ENCODE measurements at regions not wholly inside any gene's neighbourhood (a gene's known extent, or its start where the extent isn't known, plus 50 kb on each side); places are given as distances from the start of the nearest gene placed in this dataset.

- Histone ChIP-seq H3K27ac (no peak overlapping the region), H3K4me3 (no peak overlapping the region), H3K36me3 (no peaks in the 10 kb centered on the region), H3K27me3 (no peaks in the 10 kb centered on the region), H3K4me1 (no peaks in the 10 kb centered on the region), H3K9me3 (no peaks in the 10 kb centered on the region)
- DNase-seq, result no peak
- no peak for TF ChIP-seq CTCF (IDR thresholded peaks at IDR 0.05)
- TF ChIP-seq POLR2A (IDR thresholded peaks at IDR 0.05), result no peak
- no peak for TF ChIP-seq POLR2AphosphoS5 (IDR thresholded peaks at IDR 0.05)
- TF ChIP-seq EP300 (IDR thresholded peaks at IDR 0.05; ENCODE audit: low read depth), result no peak
- in situ Hi-C loops (cut with MboI; ENCODE audit: low pct_ligation_motif_present in 1 of 4, low pct_unique_long_range_greater_than_20kb in 1 of 4, low sequenced_read_pairs in 3 of 4), result no loop called here
- intact Hi-C loops (cut with DNase I; ENCODE audit: low total_unique reads), result no loop called here
- 90 to 91% methylated on average over 8 of the region's 8 CpGs for WGBS, 2 donors (ENCODE audit: low coverage in 1 of 2)
Measured at GRCh38 chr18:74006143-74006542, 141.5 kb downstream of the FBXO15 start.

- in situ Hi-C loops (cut with MboI; ENCODE audit: low pct_ligation_motif_present in 1 of 4, low pct_unique_long_range_greater_than_20kb in 1 of 4, low sequenced_read_pairs in 3 of 4), result no loop called here
- 78 to 81% methylated on average over 4 of the region's 4 CpGs for WGBS, 2 donors (ENCODE audit: low coverage in 1 of 2)
- Histone ChIP-seq H3K4me3 (no peak overlapping the region), H3K27ac (no peak overlapping the region), H3K36me3 (no peaks in the 10 kb centered on the region), H3K4me1 (no peaks in the 10 kb centered on the region), H3K9me3 (no peaks in the 10 kb centered on the region), H3K27me3 (no peaks in the 10 kb centered on the region)
- TF ChIP-seq POLR2AphosphoS5 (IDR thresholded peaks at IDR 0.05) (no peak), CTCF (IDR thresholded peaks at IDR 0.05) (no peak), EP300 (IDR thresholded peaks at IDR 0.05; ENCODE audit: low read depth) (no peak), POLR2A (IDR thresholded peaks at IDR 0.05) (no peak)
- intact Hi-C loops (cut with DNase I; ENCODE audit: low total_unique reads), result no loop called here
- DNase-seq, result no peak
Measured at GRCh38 chr18:74005320-74006109, 142.1 kb downstream of the FBXO15 start.

GRCh38 chr18:73992242-73993022, 155.2 kb downstream of the FBXO15 start:
- Histone ChIP-seq H3K4me1 (no peaks in the 10 kb centered on the region), H3K9me3 (no peaks in the 10 kb centered on the region), H3K27me3 (no peaks in the 10 kb centered on the region), H3K36me3 (no peaks in the 10 kb centered on the region), H3K4me3 (no peak overlapping the region), H3K27ac (no peak overlapping the region)
- DNase-seq, result no peak
- intact Hi-C loops (cut with DNase I; ENCODE audit: low total_unique reads), result no loop called here
- 64 to 70% methylated on average over 2 to 5 of the region's 5 CpGs for WGBS, 2 donors (ENCODE audit: low coverage in 1 of 2)
- TF ChIP-seq CTCF (IDR thresholded peaks at IDR 0.05), result no peak
- no peak for TF ChIP-seq EP300 (IDR thresholded peaks at IDR 0.05; ENCODE audit: low read depth)
- TF ChIP-seq POLR2A (IDR thresholded peaks at IDR 0.05), result no peak
- no peak for TF ChIP-seq POLR2AphosphoS5 (IDR thresholded peaks at IDR 0.05)
- in situ Hi-C loops (cut with MboI; ENCODE audit: low pct_ligation_motif_present in 1 of 4, low pct_unique_long_range_greater_than_20kb in 1 of 4, low sequenced_read_pairs in 3 of 4), result no loop called here

GRCh38 chr18:73991570-73991969, 156.1 kb downstream of the FBXO15 start:
- no peaks in the 10 kb centered on the region for H3K36me3 ChIP-seq
- intact Hi-C loops (cut with DNase I; ENCODE audit: low total_unique reads) (no loop called here), in situ Hi-C loops (cut with MboI; ENCODE audit: low pct_ligation_motif_present in 1 of 4, low pct_unique_long_range_greater_than_20kb in 1 of 4, low sequenced_read_pairs in 3 of 4) (no loop called here)
- H3K9me3 ChIP-seq, result no peaks in the 10 kb centered on the region
- no peak overlapping the region for H3K27ac ChIP-seq
- no peak for TF ChIP-seq POLR2AphosphoS5 (IDR thresholded peaks at IDR 0.05)
- TF ChIP-seq POLR2A (IDR thresholded peaks at IDR 0.05), result no peak
- no peak for TF ChIP-seq CTCF (IDR thresholded peaks at IDR 0.05)
- no peak for TF ChIP-seq EP300 (IDR thresholded peaks at IDR 0.05; ENCODE audit: low read depth)
- peaks cover 0 to 5% (median 0%) of the 10 kb centered on the region in 4 donors for H3K4me1 ChIP-seq
- H3K4me3 ChIP-seq, result no peak overlapping the region
- 65 to 100% methylated on average over 1 to 2 of the region's 2 CpGs for WGBS, 2 donors (ENCODE audit: low coverage in 1 of 2)
- no peak for DNase-seq
- no peaks in the 10 kb centered on the region for H3K27me3 ChIP-seq

Data from transverse colon (tissue), 4 donors.